ENCODE measurements at regions not wholly inside any gene's neighbourhood (a gene's known extent, or its start where the extent isn't known, plus 50 kb on each side); places are given as distances from the start of the nearest gene placed in this dataset.
"Not testable (repeated sequence)": the region's sequence is repeated elsewhere in the genome, so short reads cannot be mapped to it uniquely, and the experiment has no call there.

DNA sequence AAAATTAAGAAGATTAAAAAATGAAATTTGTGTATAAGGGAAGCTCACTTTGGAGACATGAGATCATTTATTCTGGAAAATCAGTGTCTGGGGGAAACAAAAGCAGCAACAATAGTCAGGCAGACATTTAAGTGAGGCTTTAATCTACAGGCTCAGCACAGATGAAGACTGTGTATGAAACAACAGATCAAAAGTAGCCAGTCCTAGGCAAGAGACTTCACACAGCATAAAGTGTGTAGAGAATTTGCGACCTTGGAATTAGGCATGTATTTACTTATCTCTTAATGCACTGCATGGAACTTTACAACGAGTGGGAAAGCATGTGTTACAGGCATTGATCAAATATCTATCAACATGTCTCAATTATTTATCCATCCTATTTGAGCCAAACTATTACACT is 1099.9 kb downstream of the PLA2G4A start:
- DNase-seq: no peak

- no peak for DNase-seq
Measured at GRCh38 chr1:187931776-187932175, 1103.0 kb downstream of the PLA2G4A start.

GRCh38 chr1:187933562-187934419 is 1105.0 kb downstream of the PLA2G4A start:
- no peak for DNase-seq

GRCh38 chr1:187936667-187937066 is 1107.9 kb downstream of the PLA2G4A start:
- DNase-seq: no peak

- no peak for DNase-seq
Measured at GRCh38 chr1:187938092-187938491, 1109.3 kb downstream of the PLA2G4A start.

- no peak for DNase-seq
Measured at GRCh38 chr1:187942986-187943385, 1114.2 kb downstream of the PLA2G4A start.

GRCh38 chr1:187943606-187944403 is 1115.1 kb downstream of the PLA2G4A start:
- DNase-seq: no peak

DNA sequence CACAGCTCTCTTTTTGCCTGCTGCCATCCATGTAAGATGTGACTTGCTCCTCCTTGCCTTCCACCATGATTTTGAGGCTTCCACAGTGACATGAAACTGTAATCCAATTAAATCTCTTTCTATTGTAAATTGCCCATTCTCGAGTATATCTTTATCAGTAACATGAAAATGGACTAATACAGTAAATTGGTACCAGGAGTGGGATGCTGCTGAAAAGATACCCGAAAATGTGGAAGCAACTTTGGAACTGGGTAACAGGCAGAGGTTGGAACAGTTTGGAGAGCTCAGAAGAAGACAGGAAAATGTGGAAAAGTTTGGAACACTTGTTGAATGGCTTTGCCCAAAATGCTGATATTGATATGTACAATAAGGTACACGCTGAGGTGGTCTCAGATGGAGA is 1117.9 kb downstream of the PLA2G4A start:
- not testable (repeated sequence) for DNase-seq

- no peak for DNase-seq
Measured at GRCh38 chr1:187947359-187947758, 1118.6 kb downstream of the PLA2G4A start.

- DNase-seq: no peak
Measured at GRCh38 chr1:187948170-187948794, 1119.5 kb downstream of the PLA2G4A start.

- DNase-seq: no peak
Measured at GRCh38 chr1:187949567-187949966, 1120.8 kb downstream of the PLA2G4A start.

DNA sequence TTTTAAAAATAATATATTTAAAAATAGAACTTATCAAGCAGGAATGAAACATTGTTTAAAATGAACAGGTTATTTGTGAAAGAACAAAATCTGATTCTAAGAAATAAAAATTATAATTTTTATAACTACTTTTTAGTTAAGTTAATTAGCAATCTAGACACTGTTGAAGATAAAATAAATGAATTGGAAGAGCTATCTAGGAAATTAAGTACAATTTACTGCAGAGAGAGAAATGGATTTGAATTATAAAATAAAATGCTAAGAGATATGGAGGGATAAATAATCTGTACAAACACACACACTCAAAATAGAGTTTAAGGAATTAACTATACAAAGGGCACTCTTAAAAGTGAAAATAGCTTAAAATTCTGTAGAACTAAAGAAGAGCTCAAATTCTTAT is 1123.1 kb downstream of the PLA2G4A start:
- DNase-seq: no peak

DNA sequence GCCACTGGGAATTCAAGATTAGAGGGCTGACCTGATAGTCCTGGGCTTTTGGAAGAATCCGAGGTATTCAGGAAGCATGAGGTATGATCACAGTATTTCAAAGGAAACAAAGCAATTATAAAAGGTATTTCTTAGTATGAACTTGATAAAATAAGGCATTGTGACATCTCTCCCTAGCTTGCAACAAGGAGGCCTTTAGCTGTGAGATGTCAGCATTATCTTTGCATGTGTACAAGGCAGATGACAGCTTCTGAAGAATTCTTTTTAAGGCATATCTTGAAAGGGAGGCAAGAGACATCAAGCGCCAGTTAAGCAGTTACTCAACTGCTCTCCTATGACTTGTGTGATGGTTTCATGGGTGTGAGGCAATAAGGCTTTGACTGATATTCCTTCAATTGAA is 1123.7 kb downstream of the PLA2G4A start:
- no peak for DNase-seq

DNA sequence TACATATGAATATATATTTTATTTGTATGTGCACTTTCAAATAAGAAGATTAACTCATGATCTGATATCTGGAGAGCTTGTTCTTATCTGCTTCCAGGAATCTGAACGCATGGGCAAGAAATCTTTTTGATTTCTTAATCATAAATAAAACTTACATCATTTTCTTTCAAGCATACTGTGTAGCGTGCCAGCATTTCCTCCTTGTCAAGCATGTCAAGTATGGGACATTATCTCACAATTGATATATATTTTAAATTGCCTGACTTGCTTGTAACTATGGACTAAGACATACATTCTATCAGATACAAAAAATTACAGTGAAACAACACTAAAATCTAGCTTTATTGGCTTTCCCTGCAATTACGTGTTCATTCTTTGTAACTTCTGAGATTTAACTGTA is 1128.2 kb downstream of the PLA2G4A start:
- DNase-seq: no peak

DNA sequence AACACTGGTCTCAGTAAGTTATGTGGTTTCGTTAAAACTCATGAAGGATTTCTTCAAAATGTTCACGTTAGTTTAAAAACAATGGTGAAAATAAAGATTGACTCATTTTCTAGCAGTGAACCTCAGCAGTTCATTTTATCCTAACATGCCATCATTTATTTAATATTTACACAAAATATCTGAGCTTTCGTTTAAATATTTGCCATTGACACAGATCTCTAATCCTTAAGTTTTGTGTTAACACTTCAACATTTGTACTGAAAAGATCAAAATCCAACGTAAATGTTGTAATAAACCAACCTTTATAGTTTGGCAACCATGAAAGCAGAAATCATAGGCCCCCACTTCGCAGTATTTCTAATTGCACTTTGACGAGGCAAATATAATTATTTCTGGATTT is 1129.5 kb downstream of the PLA2G4A start:
- DNase-seq: no peak

- DNase-seq: no peak
Measured at GRCh38 chr1:187959062-187959461, 1130.3 kb downstream of the PLA2G4A start.

DNA sequence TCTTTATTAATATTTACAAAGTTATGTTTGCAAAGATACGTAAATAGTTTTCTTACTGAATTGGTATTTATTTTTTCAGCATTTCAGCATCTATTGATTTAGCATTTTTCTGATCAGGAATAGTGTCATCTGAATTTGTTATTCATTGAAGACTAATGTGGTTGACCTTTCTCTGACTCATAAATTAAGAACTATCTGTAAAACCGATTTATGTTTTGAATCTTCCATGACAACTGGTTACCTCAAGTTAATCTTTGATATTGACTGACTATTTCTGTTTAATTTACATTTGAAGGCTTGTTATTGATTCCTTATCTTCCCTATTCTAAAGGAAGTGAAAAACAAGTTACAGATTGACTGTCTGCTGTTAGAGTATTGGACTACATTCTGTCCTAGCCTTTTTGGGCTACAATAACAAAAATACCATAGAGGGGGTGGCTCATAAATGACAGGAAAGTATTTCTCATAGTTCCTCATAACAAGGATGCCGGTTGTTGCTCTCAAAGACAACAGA is 1131.4 kb downstream of the PLA2G4A start:
- DNase-seq: no peak

GRCh38 chr1:187961895-187962294 is 1133.1 kb downstream of the PLA2G4A start:
- DNase-seq: no peak

- DNase-seq: no peak
Measured at GRCh38 chr1:187971851-187972250, 1143.1 kb downstream of the PLA2G4A start.

- no peak for DNase-seq
Measured at GRCh38 chr1:187977298-187977697, 1148.5 kb downstream of the PLA2G4A start.

- no peak for DNase-seq
Measured at GRCh38 chr1:187985145-187985896, 1156.6 kb downstream of the PLA2G4A start.

DNA sequence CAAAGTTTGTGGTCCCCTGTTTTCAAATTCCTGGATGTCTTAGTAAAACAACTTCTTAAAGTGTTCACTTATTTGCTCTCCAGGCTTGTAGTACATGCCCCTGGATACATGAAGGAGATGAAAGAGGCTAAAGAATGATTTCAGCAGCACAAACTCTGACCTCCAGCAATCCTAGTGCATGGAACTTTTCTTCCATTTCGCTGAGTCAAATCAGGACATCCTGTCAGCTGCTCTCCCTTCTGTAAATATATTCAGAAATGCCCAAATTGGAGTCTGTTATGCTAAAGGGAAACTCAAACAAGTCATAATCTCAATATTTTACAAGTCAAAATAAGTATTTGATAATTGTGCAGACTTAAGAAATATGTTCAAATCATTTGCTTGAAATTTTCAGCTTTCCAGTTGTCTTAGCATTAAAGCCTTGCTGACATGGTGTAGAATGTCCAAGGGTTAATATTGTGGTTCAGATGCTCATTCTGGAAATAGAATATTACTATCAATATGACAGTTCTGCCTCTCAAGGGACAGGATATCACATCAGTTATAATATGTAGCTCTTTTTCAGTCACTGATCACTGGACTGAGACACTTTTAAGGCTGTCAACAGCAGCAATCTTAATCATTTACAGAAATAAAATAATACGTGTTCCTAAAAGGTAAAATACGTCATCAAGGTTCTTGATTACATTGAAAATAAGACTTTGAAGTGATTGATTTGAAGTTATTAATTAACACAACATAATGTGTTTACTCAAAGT is 1157.3 kb downstream of the PLA2G4A start:
- no peak for DNase-seq
